ENCODE measurements at regions not wholly inside any gene's neighbourhood (a gene's known extent, or its start where the extent isn't known, plus 50 kb on each side); places are given as distances from the start of the nearest gene placed in this dataset.

GRCh38 chr16:62549875-62550274 is 513.6 kb upstream of the CDH8 start:
- RAD21 ChIA-PET (ENCODE audit: unreplicated experiment): no interaction called here
- TF ChIP-seq BACH1 (IDR thresholded peaks at IDR 0.05; ENCODE audit: borderline replicate concordance): no peak
- no peak for TF ChIP-seq FOXM1 (IDR thresholded peaks at IDR 0.05; ENCODE audit: low read depth, low read length)
- TF ChIP-seq TBL1XR1 (IDR thresholded peaks at IDR 0.05; ENCODE audit: low read depth, low read length): no peak
- TF ChIP-seq BCL11A (IDR thresholded peaks at IDR 0.05; ENCODE audit: low read depth, low read length): no peak
- TF ChIP-seq MXI1 (IDR thresholded peaks at IDR 0.05; ENCODE audit: low read depth, low read length): no peak
- TF ChIP-seq ZNF217 (IDR thresholded peaks at IDR 0.05): no peak
- TF ChIP-seq EED (IDR thresholded peaks at IDR 0.05; ENCODE audit: low read depth): no peak
- TF ChIP-seq MEF2A (IDR thresholded peaks at IDR 0.05; ENCODE audit: insufficient read depth, low read depth, low read length): no peak
- TF ChIP-seq TARDBP (IDR thresholded peaks at IDR 0.05; ENCODE audit: borderline replicate concordance): no peak
- TF ChIP-seq HCFC1 (IDR thresholded peaks at IDR 0.05; ENCODE audit: low read length): no peak
- TF ChIP-seq IRF4 (IDR thresholded peaks at IDR 0.05; ENCODE audit: low read depth, low read length): no peak
- no peak for TF ChIP-seq SMC3 (IDR thresholded peaks at IDR 0.05; ENCODE audit: borderline replicate concordance, low read length)
- no peak for TF ChIP-seq E2F4 (IDR thresholded peaks at IDR 0.05; ENCODE audit: low read depth, low read length)
- no peak for TF ChIP-seq POLR2AphosphoS2 (IDR thresholded peaks at IDR 0.05; ENCODE audit: low read depth, low read length)
- no peak for TF ChIP-seq CREB1 (IDR thresholded peaks at IDR 0.05; ENCODE audit: low read depth)
- no peak for TF ChIP-seq CBFB (IDR thresholded peaks at IDR 0.05; ENCODE audit: low read depth)
- no peak for TF ChIP-seq NFYB (IDR thresholded peaks at IDR 0.05; ENCODE audit: insufficient read depth, low read depth, low read length)
- Histone ChIP-seq H3K27ac (ENCODE audit: control insufficient read depth, insufficient read depth) (no peak overlapping the region), H3K4me3 (no peak overlapping the region), H2AFZ (ENCODE audit: control insufficient read depth, low read depth, low read length) (no peak overlapping the region), H4K20me1 (ENCODE audit: control insufficient read depth, insufficient read depth) (no peaks in the 10 kb centered on the region), H3K36me3 (ENCODE audit: control insufficient read depth in 2 of 2, insufficient read depth in 2 of 2, low read length in 1 of 2) (no peaks in the 10 kb centered on the region), H3K4me1 (ENCODE audit: control insufficient read depth, insufficient read depth, low read length) (no peaks in the 10 kb centered on the region), H3K9ac (ENCODE audit: control insufficient read depth, insufficient read depth, low read length) (no peak overlapping the region), H3K27me3 (replicated peaks in 1 of 2; ENCODE audit: control insufficient read depth in 2 of 2, insufficient read depth in 2 of 2, low read length in 1 of 2) (no peaks in the 10 kb centered on the region), H3K79me2 (ENCODE audit: control insufficient read depth, insufficient read depth, low read length) (no peaks in the 10 kb centered on the region), H3K4me2 (ENCODE audit: control insufficient read depth, insufficient read depth) (no peak overlapping the region), H3K9me3 (replicated peaks; ENCODE audit: control insufficient read depth, insufficient read depth, low read length) (no peaks in the 10 kb centered on the region)
- no peak for ATAC-seq
- in situ Hi-C loops (cut with MboI) (no loop called here), intact Hi-C loops (cut with micrococcal nuclease; ENCODE audit: unreplicated experiment) (no loop called here)
- no peak for FAIRE-seq
- BruUV-seq (replicated peaks): no TSS peak
- CTCF ChIA-PET: no interaction called here
- WGBS (ENCODE audit: insufficient coverage, insufficient replicate concordance, low lambda C conversion rate, missing lambda C conversion rate): 5% methylated on average over 4 of the region's 4 CpGs
- DNase-seq (ENCODE audit: low read depth, low spot score): no peak
- SMC1A ChIA-PET (ENCODE audit: uncharacterized antibody, unreplicated experiment): no interaction called here
- POLR2A ChIA-PET: no interaction called here
